ENCODE measurements at regions not wholly inside any gene's neighbourhood (a gene's known extent, or its start where the extent isn't known, plus 50 kb on each side); places are given as distances from the start of the nearest gene placed in this dataset.
A peak's percentile ranks its signal among the peaks of the same experiment; 100 is the strongest.
"Not testable (repeated sequence)": the region's sequence is repeated elsewhere in the genome, so short reads cannot be mapped to it uniquely, and the experiment has no call there.

GRCh38 chr22:25386538-25386884 lies 167.1 kb downstream of the CRYBB2 start:
- no peak for DNase-seq (ENCODE audit: missing footprints)
- intact Hi-C loops (cut with DNase I): no loop called here
- no peak for ATAC-seq

DNA sequence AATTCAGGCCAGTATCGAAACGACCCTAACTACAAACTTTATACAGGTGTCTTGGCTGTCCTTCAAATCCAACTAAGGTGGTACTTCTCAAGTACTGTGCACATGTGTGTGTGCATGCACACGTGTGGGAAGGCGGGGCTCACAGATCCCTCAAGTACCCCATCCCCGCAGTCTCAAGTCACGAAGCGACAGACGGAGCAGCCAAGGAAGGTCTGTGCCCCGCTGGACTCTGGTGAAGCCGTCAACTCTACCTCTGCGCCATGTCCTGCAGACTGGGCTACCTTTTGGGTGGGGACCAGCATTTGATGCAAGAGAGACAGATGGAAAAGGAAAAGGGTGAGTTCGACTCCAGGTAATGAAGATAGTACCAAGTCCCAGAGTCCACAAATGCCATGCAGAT lies 169.0 kb downstream of the CRYBB2 start:
- intact Hi-C loops (cut with DNase I): no loop called here
- DNase-seq (ENCODE audit: missing footprints) (no peak), ATAC-seq (no peak)

GRCh38 chr22:25388866-25389540 lies 169.6 kb downstream of the CRYBB2 start:
- intact Hi-C loops (cut with DNase I): no loop called here
- DNase-seq (ENCODE audit: missing footprints): no peak
- no peak for ATAC-seq

GRCh38 chr22:25389541-25389919 lies 170.1 kb downstream of the CRYBB2 start:
- intact Hi-C loops (cut with DNase I): no loop called here
- no peak for ATAC-seq
- no peak for DNase-seq (ENCODE audit: missing footprints)

- ATAC-seq: peak; percentile 31
- no peak for DNase-seq (ENCODE audit: missing footprints)
- intact Hi-C loops (cut with DNase I): no loop called here
Observed at GRCh38 chr22:25390297-25391240, 171.1 kb downstream of the CRYBB2 start.

DNA sequence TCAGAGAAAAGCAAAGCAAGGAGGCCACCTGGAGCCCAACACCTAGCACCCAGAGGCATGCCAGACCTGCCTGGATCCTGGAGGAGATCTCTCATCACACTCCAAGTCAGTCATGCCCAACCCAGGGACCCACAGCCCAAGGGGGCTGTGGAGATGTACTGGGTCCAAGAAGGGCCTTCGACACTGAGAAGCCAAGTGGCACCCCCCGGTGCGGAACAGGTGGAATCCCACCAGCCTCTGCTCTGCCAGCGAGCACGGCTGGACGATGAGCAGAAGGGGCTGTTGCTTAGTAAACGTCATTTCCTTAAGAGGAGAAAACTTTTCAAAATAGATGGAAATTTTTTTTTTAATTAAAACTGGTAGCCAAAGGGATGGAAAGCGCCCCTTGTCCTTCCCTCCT lies 171.9 kb upstream of the GRK3 start:
- ATAC-seq (no peak), DNase-seq (ENCODE audit: missing footprints) (no peak)
- intact Hi-C loops (cut with DNase I): no loop called here

DNA sequence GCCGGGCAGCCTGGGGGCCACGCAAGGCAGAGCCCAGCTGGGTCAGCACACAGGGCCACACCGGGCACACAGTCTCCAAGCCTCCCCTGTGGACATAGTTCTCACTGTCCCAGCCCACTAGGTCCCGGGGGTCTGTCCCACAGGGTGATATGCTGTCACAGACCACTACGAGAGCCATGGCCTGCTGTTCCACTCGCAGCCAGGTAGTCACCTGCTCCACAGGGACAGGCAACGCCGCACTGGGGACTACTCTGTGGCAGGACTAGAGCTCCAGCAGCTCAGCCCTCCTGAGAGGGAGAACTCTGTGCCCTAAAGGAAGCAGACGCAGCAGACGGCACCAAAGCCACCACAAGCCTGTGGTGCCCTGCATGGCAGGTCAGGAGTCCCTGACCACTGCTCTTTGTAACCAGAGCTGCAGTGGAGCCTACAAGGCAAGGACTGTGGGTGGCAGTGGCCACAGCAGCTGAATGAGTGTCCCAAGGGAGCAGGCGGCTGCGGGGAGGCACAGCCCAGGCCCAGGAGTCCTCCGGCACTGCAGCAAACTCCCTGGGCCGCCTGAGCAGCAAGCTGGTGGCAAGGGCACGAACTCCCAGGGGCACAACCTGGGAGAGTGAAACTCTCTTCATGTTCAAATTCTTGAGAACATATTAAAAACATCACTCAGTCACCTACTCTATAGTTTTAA lies 171.2 kb upstream of the GRK3 start:
- intact Hi-C loops (cut with DNase I): no loop called here
- DNase-seq (ENCODE audit: missing footprints) (no peak), ATAC-seq (no peak)

DNA sequence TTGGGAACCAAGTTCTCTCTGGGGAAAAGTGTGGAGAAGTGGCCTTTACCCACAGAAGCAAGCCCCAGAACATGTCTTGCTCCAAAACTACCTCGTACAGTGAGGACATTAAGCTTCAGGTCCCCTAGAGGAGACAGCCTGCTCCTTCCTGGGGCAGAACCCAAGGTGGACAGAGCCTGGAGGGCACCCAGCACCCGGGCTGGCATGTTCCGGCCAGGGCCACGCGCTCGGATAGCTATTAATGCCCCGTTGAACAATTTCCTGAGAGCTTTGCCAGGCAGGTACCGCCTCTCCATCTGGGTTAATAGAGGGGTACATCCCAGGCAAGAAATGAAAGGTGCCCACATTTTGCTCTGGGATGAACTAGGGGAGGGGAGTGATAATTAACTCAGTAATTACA lies 169.0 kb upstream of the GRK3 start:
- DNase-seq (ENCODE audit: missing footprints): no peak
- intact Hi-C loops (cut with DNase I): no loop called here
- no peak for ATAC-seq

DNA sequence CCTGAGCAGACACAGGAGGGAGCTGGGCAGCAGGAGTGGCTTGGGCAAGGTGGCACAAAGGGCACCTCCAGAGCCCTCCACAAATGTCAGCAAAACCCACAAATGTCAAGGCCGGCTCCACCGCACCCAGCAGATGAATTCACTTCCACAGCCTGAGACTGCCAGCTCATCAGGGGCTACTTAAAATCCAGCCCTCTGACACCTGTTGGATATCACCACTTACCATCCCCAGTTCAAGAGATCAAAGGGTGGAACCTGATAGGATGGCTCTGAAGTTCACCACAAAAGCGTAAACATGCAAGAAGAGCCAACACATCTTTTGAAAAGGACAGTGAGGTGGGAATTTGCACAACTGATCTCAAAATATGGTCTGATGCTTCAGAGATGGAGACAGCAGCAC lies 168.6 kb upstream of the GRK3 start:
- no peak for ATAC-seq
- intact Hi-C loops (cut with DNase I): no loop called here
- no peak for DNase-seq (ENCODE audit: missing footprints)

DNA sequence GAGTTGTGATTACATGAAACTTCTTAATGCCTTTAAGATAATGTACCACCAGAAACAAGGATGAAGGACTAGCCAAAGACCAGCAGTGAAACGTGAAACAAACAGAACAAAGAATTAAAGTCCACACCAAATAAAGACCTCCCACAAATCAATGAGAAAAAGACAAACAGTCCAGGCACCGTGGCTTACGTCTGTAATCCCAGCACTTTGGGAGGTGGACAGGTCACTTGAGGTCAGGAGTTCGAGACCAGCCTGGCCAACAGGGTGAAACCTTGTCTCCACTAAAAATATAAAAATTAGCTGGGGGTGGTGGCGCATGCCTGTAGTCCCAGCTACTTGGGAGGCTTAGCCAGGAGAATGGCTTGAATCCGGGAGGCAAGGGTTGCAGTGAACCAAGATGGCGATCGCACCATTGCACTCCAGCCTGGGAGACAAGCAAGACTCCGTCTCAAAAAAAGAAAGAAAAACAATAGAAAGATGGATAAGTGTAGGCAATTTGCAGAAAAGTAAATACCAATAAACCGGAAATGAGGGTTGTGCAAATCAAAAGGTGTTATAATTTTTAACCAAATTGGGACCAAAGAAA lies 167.8 kb upstream of the GRK3 start:
- ATAC-seq (no peak), DNase-seq (ENCODE audit: missing footprints) (no peak)
- intact Hi-C loops (cut with DNase I): no loop called here

DNA sequence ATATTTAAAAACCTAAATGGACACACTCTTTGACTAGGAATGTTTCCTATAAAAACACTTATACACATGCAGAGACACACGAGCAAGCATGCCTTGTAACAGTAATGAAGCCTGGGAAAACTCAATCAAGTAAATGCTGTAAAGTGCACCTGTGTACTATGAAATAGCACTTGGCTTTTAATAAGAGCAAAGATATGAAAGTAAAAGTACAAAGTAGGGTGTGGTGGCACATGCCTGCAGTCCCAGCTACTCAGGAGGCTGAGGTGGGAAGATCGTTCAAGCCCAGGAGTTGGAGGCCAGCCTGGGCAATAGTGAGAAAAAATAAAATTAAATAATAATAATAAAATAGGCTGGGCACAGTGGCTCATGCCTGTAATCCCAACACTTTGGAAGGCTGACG lies 166.9 kb upstream of the GRK3 start:
- no peak for ATAC-seq
- DNase-seq (ENCODE audit: missing footprints): no peak
- intact Hi-C loops (cut with DNase I): no loop called here

GRCh38 chr22:25398591-25399062 lies 165.8 kb upstream of the GRK3 start:
- ATAC-seq; intact Hi-C loops (cut with DNase I); DNase-seq (ENCODE audit: missing footprints): not testable (repeated sequence)

- no peak for DNase-seq (ENCODE audit: missing footprints)
- intact Hi-C loops (cut with DNase I): no loop called here
Observed at GRCh38 chr22:25399649-25400151, 164.8 kb upstream of the GRK3 start.

GRCh38 chr22:25402160-25402500 lies 162.3 kb upstream of the GRK3 start:
- no peak for DNase-seq (ENCODE audit: missing footprints)

More at GRCh38 chr22:25399649-25400151, 164.8 kb upstream of the GRK3 start:
- no peak for ATAC-seq

DNA sequence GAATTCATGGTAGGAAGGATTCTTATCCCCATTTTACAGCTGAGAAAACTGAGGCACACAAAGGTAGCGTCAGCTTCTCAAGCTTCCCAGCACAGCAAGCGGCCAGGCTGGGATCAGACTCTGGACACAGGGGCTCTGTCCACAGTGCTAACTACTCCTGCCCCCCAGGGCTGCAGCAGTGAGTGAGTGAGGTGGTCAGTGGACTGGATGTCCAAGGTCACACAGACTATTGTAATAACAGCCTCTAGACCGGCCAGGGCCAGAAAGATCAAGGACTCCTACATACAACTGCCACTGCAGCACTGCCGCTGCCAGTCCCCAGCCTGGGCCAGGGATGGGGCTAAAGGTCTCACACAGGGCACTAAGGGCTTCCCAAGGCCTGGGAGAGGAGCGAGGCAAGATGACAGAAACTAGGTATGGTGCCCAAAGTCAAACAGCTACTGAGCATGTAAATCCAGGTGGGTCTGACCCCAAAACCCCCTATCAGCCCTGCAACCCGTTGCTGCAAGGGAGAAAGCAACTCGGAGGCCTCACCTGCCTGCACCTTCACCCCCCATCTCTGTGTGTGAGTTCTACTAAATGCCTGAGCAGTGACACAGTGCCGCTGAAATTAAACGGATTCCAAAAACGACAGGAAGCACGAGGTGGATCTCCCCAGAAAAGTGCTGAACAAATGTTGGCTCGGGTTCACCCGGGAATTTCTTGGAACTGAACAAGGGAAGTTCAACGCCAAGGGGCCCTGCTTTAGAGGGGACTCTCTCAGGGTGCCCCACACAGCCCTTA lies 161.8 kb upstream of the GRK3 start:
- DNase-seq (ENCODE audit: missing footprints): no peak
- intact Hi-C loops (cut with DNase I): loop anchor here (2.0 kb wide), 1 partner anchor 38 kb away; no protein-coding TSS in a partner anchor
- no peak for ATAC-seq

More at GRCh38 chr22:25402160-25402500, 162.3 kb upstream of the GRK3 start:
- intact Hi-C loops (cut with DNase I): loop anchor here (2.0 kb wide), 1 partner anchor 37 kb away; no protein-coding TSS in a partner anchor
- no peak for ATAC-seq

- intact Hi-C loops (cut with DNase I): loop anchor here (2.0 kb wide), 1 partner anchor 39 kb away; no protein-coding TSS in a partner anchor
- ATAC-seq: no peak
- no peak for DNase-seq (ENCODE audit: missing footprints)
Observed at GRCh38 chr22:25403284-25403810, 161.1 kb upstream of the GRK3 start.

- no peak for DNase-seq (ENCODE audit: missing footprints)
- intact Hi-C loops (cut with DNase I): loop anchor here (2.0 kb wide), 1 partner anchor 39 kb away; no protein-coding TSS in a partner anchor
- no peak for ATAC-seq
Observed at GRCh38 chr22:25403811-25404471, 160.5 kb upstream of the GRK3 start.
